ENCODE measurements at regions not wholly inside any gene's neighbourhood (a gene's known extent, or its start where the extent isn't known, plus 50 kb on each side); places are given as distances from the start of the nearest gene placed in this dataset.

GRCh38 chr2:215681799-215682596 is 246.1 kb upstream of the FN1 start:
- no peak for DNase-seq
- Mint-ChIP-seq H3K4me1 (peaks cover 39% of the 10 kb centered on the region), H3K4me3 (peak overlapping the region; percentile 7), H3K36me3 (peaks cover 13% of the 10 kb centered on the region), H3K9me3 (peaks cover 14% of the 10 kb centered on the region), H3K27me3 (peaks cover 7% of the 10 kb centered on the region), H3K27ac (peak overlapping the region; percentile 94)
- CTCF ChIA-PET = no interaction called here

- peaks cover 13% of the 10 kb centered on the region for H3K36me3 Mint-ChIP-seq
- peak overlapping the region; percentile 30 for H3K4me3 Mint-ChIP-seq
- H3K4me1 Mint-ChIP-seq = peaks cover 40% of the 10 kb centered on the region
- H3K27ac Mint-ChIP-seq = peak overlapping the region; percentile 94
- peak; percentile 73 for DNase-seq
- H3K27me3 Mint-ChIP-seq = peaks cover 5% of the 10 kb centered on the region
- CTCF ChIA-PET = no interaction called here
- peaks cover 14% of the 10 kb centered on the region for H3K9me3 Mint-ChIP-seq
Measured at GRCh38 chr2:215680605-215681598, 245.0 kb upstream of the FN1 start.

GRCh38 chr2:215678094-215678493 is 242.2 kb upstream of the FN1 start:
- H3K36me3 Mint-ChIP-seq = peaks cover 3% of the 10 kb centered on the region
- CTCF ChIA-PET = no interaction called here
- no peaks in the 10 kb centered on the region for H3K27me3 Mint-ChIP-seq
- no peak overlapping the region for H3K27ac Mint-ChIP-seq
- DNase-seq = no peak
- H3K9me3 Mint-ChIP-seq = peaks cover 3% of the 10 kb centered on the region
- H3K4me3 Mint-ChIP-seq = no peak overlapping the region
- peaks cover 40% of the 10 kb centered on the region for H3K4me1 Mint-ChIP-seq

GRCh38 chr2:215677481-215677880 is 241.6 kb upstream of the FN1 start:
- Mint-ChIP-seq H3K27me3 (no peaks in the 10 kb centered on the region), H3K36me3 (peaks cover 3% of the 10 kb centered on the region), H3K4me3 (no peak overlapping the region), H3K9me3 (peaks cover 3% of the 10 kb centered on the region), H3K4me1 (peaks cover 39% of the 10 kb centered on the region), H3K27ac (no peak overlapping the region)
- DNase-seq = no peak
- CTCF ChIA-PET = no interaction called here

- no peak overlapping the region for H3K27ac Mint-ChIP-seq
- no peak overlapping the region for H3K4me3 Mint-ChIP-seq
- no peaks in the 10 kb centered on the region for H3K9me3 Mint-ChIP-seq
- H3K4me1 Mint-ChIP-seq = peaks cover 4% of the 10 kb centered on the region
- CTCF ChIA-PET = no interaction called here
- DNase-seq = no peak
- H3K27me3 Mint-ChIP-seq = peaks cover 11% of the 10 kb centered on the region
- H3K36me3 Mint-ChIP-seq = no peaks in the 10 kb centered on the region
Measured at GRCh38 chr2:215672406-215672805, 236.5 kb upstream of the FN1 start.

GRCh38 chr2:215671691-215672090 is 235.8 kb upstream of the FN1 start:
- CTCF ChIA-PET = interaction anchor here (0.9 kb wide), 1 partner anchor 113 kb away, joined by 3 read pairs; no protein-coding TSS in a partner anchor
- Mint-ChIP-seq H3K27me3 (peaks cover 11% of the 10 kb centered on the region), H3K4me1 (no peaks in the 10 kb centered on the region), H3K9me3 (no peaks in the 10 kb centered on the region), H3K4me3 (no peak overlapping the region), H3K27ac (no peak overlapping the region), H3K36me3 (no peaks in the 10 kb centered on the region)
- no peak for DNase-seq

- no peak for DNase-seq
- Mint-ChIP-seq H3K9me3 (no peaks in the 10 kb centered on the region), H3K36me3 (no peaks in the 10 kb centered on the region), H3K27ac (no peak overlapping the region), H3K4me3 (no peak overlapping the region), H3K27me3 (peaks cover 11% of the 10 kb centered on the region), H3K4me1 (no peaks in the 10 kb centered on the region)
- CTCF ChIA-PET = interaction anchor here (0.9 kb wide), 1 partner anchor 112 kb away, joined by 3 read pairs; no protein-coding TSS in a partner anchor
Measured at GRCh38 chr2:215671244-215671643, 235.4 kb upstream of the FN1 start.

GRCh38 chr2:215670396-215670795 is 234.5 kb upstream of the FN1 start:
- H3K27me3 Mint-ChIP-seq = peaks cover 11% of the 10 kb centered on the region
- H3K9me3 Mint-ChIP-seq = no peaks in the 10 kb centered on the region
- CTCF ChIA-PET = interaction anchor here (0.9 kb wide), 1 partner anchor 111 kb away, joined by 3 read pairs; no protein-coding TSS in a partner anchor

GRCh38 chr2:215668378-215668775 is 232.5 kb upstream of the FN1 start:
- H3K4me3 Mint-ChIP-seq = no peak overlapping the region
- CTCF ChIA-PET = no interaction called here

More at GRCh38 chr2:215670396-215670795, 234.5 kb upstream of the FN1 start:
- Mint-ChIP-seq H3K4me1 (no peaks in the 10 kb centered on the region), H3K27ac (no peak overlapping the region), H3K36me3 (no peaks in the 10 kb centered on the region), H3K4me3 (no peak overlapping the region)
- DNase-seq = no peak

GRCh38 chr2:215667585-215668377 is 231.9 kb upstream of the FN1 start:
- DNase-seq = no peak
- H3K4me3 Mint-ChIP-seq = no peak overlapping the region
- CTCF ChIA-PET = no interaction called here
- peaks cover 7% of the 10 kb centered on the region for H3K4me1 Mint-ChIP-seq
- H3K36me3 Mint-ChIP-seq = no peaks in the 10 kb centered on the region
- H3K9me3 Mint-ChIP-seq = no peaks in the 10 kb centered on the region
- H3K27ac Mint-ChIP-seq = no peak overlapping the region
- H3K27me3 Mint-ChIP-seq = peaks cover 11% of the 10 kb centered on the region

More at GRCh38 chr2:215668378-215668775, 232.5 kb upstream of the FN1 start:
- Mint-ChIP-seq H3K36me3 (no peaks in the 10 kb centered on the region), H3K27me3 (peaks cover 11% of the 10 kb centered on the region), H3K27ac (no peak overlapping the region), H3K9me3 (no peaks in the 10 kb centered on the region), H3K4me1 (peaks cover 7% of the 10 kb centered on the region)
- DNase-seq = no peak

GRCh38 chr2:215664847-215665525 is 229.1 kb upstream of the FN1 start:
- H3K36me3 Mint-ChIP-seq = no peaks in the 10 kb centered on the region
- no peak overlapping the region for H3K4me3 Mint-ChIP-seq
- no peak for DNase-seq
- no peaks in the 10 kb centered on the region for H3K9me3 Mint-ChIP-seq
- H3K4me1 Mint-ChIP-seq = peaks cover 7% of the 10 kb centered on the region
- peaks cover 11% of the 10 kb centered on the region for H3K27me3 Mint-ChIP-seq
- H3K27ac Mint-ChIP-seq = no peak overlapping the region
- CTCF ChIA-PET = no interaction called here

- H3K9me3 Mint-ChIP-seq = no peaks in the 10 kb centered on the region
- H3K27ac Mint-ChIP-seq = no peak overlapping the region
- peaks cover 7% of the 10 kb centered on the region for H3K4me1 Mint-ChIP-seq
- no peaks in the 10 kb centered on the region for H3K27me3 Mint-ChIP-seq
- CTCF ChIA-PET = no interaction called here
- no peak for DNase-seq
- H3K4me3 Mint-ChIP-seq = no peak overlapping the region
- no peaks in the 10 kb centered on the region for H3K36me3 Mint-ChIP-seq
Measured at GRCh38 chr2:215662715-215663114, 226.8 kb upstream of the FN1 start.

GRCh38 chr2:215660687-215661086 is 224.8 kb upstream of the FN1 start:
- Mint-ChIP-seq H3K4me1 (peaks cover 7% of the 10 kb centered on the region), H3K27ac (no peak overlapping the region), H3K36me3 (no peaks in the 10 kb centered on the region), H3K4me3 (no peak overlapping the region), H3K9me3 (no peaks in the 10 kb centered on the region), H3K27me3 (no peaks in the 10 kb centered on the region)
- CTCF ChIA-PET = no interaction called here
- no peak for DNase-seq

Data from activated naive CD4-positive, alpha-beta T cell treated with anti-CD3 and anti-CD28 coated beads, Interleukin-2, amount 10 ng/mL, durations not matched to agents 7 days and 5 days (primary cell).